SK-N-SH treated with all-trans-retinoic acid at 6 μM for 48 hours (cell line): ENCODE measurements at regions not wholly inside any gene's neighbourhood (a gene's known extent, or its start where the extent isn't known, plus 50 kb on each side); places are given as distances from the start of the nearest gene placed in this dataset.

Source experiments
- ATAC-seq: fragments of 200-7000 bp; cut with Tn5 transposase; 3 replicates; pipeline ENCODE4 v1.9.1; 2020; ENCODE audit warnings: mild to moderate bottlenecking, moderate library complexity
- ARNTL ChIP-seq: fragments of 450-650 bp; formaldehyde crosslinking; IDR thresholded peaks from 2 replicates; pipeline ENCODE4 v1.5.0; 2020; ENCODE audit warnings: low read depth, mild to moderate bottlenecking, moderate library complexity, borderline replicate concordance
- BACH2 ChIP-seq: fragments of 250-450 bp; sonication (Bioruptor Pico); IDR thresholded peaks from 2 replicates; pipeline ENCODE4 v1.9.0; 2021; ENCODE audit warnings: mild to moderate bottlenecking, borderline replicate concordance
- CREB5 ChIP-seq: fragments of 250-450 bp; sonication (Bioruptor Pico); IDR thresholded peaks from 2 replicates; pipeline ENCODE4 v1.5.1; 2020; ENCODE audit warnings: low read depth, mild to moderate bottlenecking, moderate library complexity
- CSDC2 ChIP-seq: fragments of 250-450 bp; sonication (Bioruptor Pico); IDR thresholded peaks from 2 replicates; pipeline ENCODE4 v1.5.0; 2020; ENCODE audit warnings: mild to moderate bottlenecking, moderate library complexity
- CSRNP3 ChIP-seq: fragments of 250-450 bp; sonication (Bioruptor Pico); IDR thresholded peaks from 2 replicates; pipeline ENCODE4 v1.5.1; 2021; ENCODE audit warnings: mild to moderate bottlenecking, moderate library complexity
- ESRRG ChIP-seq: fragments of 250-450 bp; sonication (Bioruptor Pico); IDR thresholded peaks from 2 replicates; pipeline ENCODE4 v1.6.1; 2021; ENCODE audit warnings: mild to moderate bottlenecking
- GLIS3 ChIP-seq: fragments of 250-450 bp; sonication (Bioruptor Pico); IDR thresholded peaks from 2 replicates; pipeline ENCODE4 v1.5.0; 2020; ENCODE audit warnings: mild to moderate bottlenecking, moderate library complexity
- ISL1 ChIP-seq: fragments of 250-450 bp; sonication (Bioruptor Pico); IDR thresholded peaks from 2 replicates; pipeline ENCODE4 v2.1.2; 2022; ENCODE audit warnings: mild to moderate bottlenecking, moderate library complexity
- OSR1 ChIP-seq: fragments of 250-450 bp; sonication (Bioruptor Pico); IDR thresholded peaks from 2 replicates; pipeline ENCODE4 v1.8.0; 2022; ENCODE audit warnings: moderate library complexity, mild to moderate bottlenecking, inconsistent platforms
- PATZ1 ChIP-seq: fragments of 250-450 bp; sonication (Bioruptor Pico); IDR thresholded peaks from 2 replicates; pipeline ENCODE4 v1.8.0; 2020; ENCODE audit warnings: mild to moderate bottlenecking, moderate library complexity, borderline replicate concordance
- POU6F1 ChIP-seq: fragments of 250-450 bp; sonication (Bioruptor Pico); IDR thresholded peaks from 2 replicates; pipeline ENCODE4 v1.8.0; 2021; ENCODE audit warnings: low read depth, mild to moderate bottlenecking, moderate library complexity, borderline replicate concordance
- RARB ChIP-seq: fragments of 250-450 bp; sonication (Bioruptor Pico); IDR thresholded peaks from 2 replicates; pipeline ENCODE4 v1.8.0; 2021; ENCODE audit warnings: mild to moderate bottlenecking, moderate library complexity
- SNAI2 ChIP-seq: fragments of 250-450 bp; sonication (Bioruptor Pico); IDR thresholded peaks from 2 replicates; pipeline ENCODE4 v1.5.0; 2020; ENCODE audit warnings: mild to moderate bottlenecking, moderate library complexity
- TCF4 ChIP-seq: fragments of 250-450 bp; sonication (Bioruptor Pico); IDR thresholded peaks from 2 replicates; pipeline ENCODE4 v1.8.0; 2021; ENCODE audit warnings: mild to moderate bottlenecking, moderate library complexity, borderline replicate concordance
- ZC3H10 ChIP-seq: fragments of 250-450 bp; sonication (Bioruptor Pico); IDR thresholded peaks from 2 replicates; pipeline ENCODE4 v1.5.1; 2021; ENCODE audit warnings: mild to moderate bottlenecking, moderate library complexity
- ZFP3 ChIP-seq: fragments of 250-450 bp; sonication (Bioruptor Pico); IDR thresholded peaks from 2 replicates; pipeline ENCODE4 v1.5.0; 2020; ENCODE audit warnings: mild to moderate bottlenecking, moderate library complexity
- ZFP30 ChIP-seq: fragments of 450-650 bp; formaldehyde crosslinking; IDR thresholded peaks from 2 replicates; pipeline ENCODE4 v1.5.0; 2022; ENCODE audit warnings: mild to moderate bottlenecking, moderate library complexity
- ZNF565 ChIP-seq: fragments of 450-650 bp; formaldehyde crosslinking; conservative IDR thresholded peaks from 2 replicates; pipeline ENCODE4 v1.5.0; 2020; ENCODE audit warnings: low read depth, mild to moderate bottlenecking, moderate library complexity
- ZNF70 ChIP-seq: fragments of 450-650 bp; formaldehyde crosslinking; IDR thresholded peaks from 2 replicates; pipeline ENCODE4 v1.5.0; 2020; ENCODE audit warnings: mild to moderate bottlenecking, moderate library complexity
- ZNF8 ChIP-seq: fragments of 450-650 bp; formaldehyde crosslinking; IDR thresholded peaks from 2 replicates; pipeline ENCODE4 v1.5.0; 2020; ENCODE audit warnings: mild to moderate bottlenecking, moderate library complexity

- TF ChIP-seq GLIS3 (no peak), CSRNP3 (CRISPR knock-in tag) (no peak)
Observed at GRCh38 chr16:66168777-66169176, 197.7 kb upstream of the CDH5 start (continued).

GRCh38 chr16:66167564-66168291 is 198.8 kb upstream of the CDH5 start:
- TF ChIP-seq ZNF565 (no peak), CREB5 (CRISPR knock-in tag) (no peak), RARB (no peak), ESRRG (CRISPR knock-in tag) (no peak), CSDC2 (no peak), ARNTL (no peak), GLIS3 (no peak), ZFP30 (CRISPR knock-in tag) (no peak), OSR1 (no peak), ZNF70 (no peak), ZC3H10 (no peak), ZFP3 (CRISPR knock-in tag) (no peak), ZNF8 (CRISPR knock-in tag) (no peak), CSRNP3 (CRISPR knock-in tag) (no peak), PATZ1 (CRISPR knock-in tag) (no peak), BACH2 (CRISPR knock-in tag) (no peak), ISL1 (no peak), SNAI2 (CRISPR knock-in tag) (no peak), TCF4 (CRISPR knock-in tag) (no peak)
- ATAC-seq: 0 out of 3 replicates have a peak, but pooled peaks have one; percentile 22

- ATAC-seq: no peak
- no peak for TF ChIP-seq RARB
- no peak for TF ChIP-seq CSRNP3 (CRISPR knock-in tag)
- no peak for TF ChIP-seq CREB5 (CRISPR knock-in tag)
- no peak for TF ChIP-seq GLIS3
- no peak for TF ChIP-seq SNAI2 (CRISPR knock-in tag)
- TF ChIP-seq ESRRG (CRISPR knock-in tag): no peak
- no peak for TF ChIP-seq ZFP30 (CRISPR knock-in tag)
- no peak for TF ChIP-seq ZNF8 (CRISPR knock-in tag)
- no peak for TF ChIP-seq BACH2 (CRISPR knock-in tag)
Observed at GRCh38 chr16:66166490-66166889, 200.0 kb upstream of the CDH5 start.

- ATAC-seq: no peak
- TF ChIP-seq BACH2 (CRISPR knock-in tag) (no peak), PATZ1 (CRISPR knock-in tag) (no peak), ESRRG (CRISPR knock-in tag) (no peak), ISL1 (no peak), ZNF565 (no peak), ZNF70 (no peak), RARB (no peak), ZNF8 (CRISPR knock-in tag) (no peak), CREB5 (CRISPR knock-in tag) (no peak), POU6F1 (CRISPR knock-in tag) (no peak), SNAI2 (CRISPR knock-in tag) (no peak)
Observed at GRCh38 chr16:66165879-66166278, 200.6 kb upstream of the CDH5 start.
